ENCODE measurements at regions not wholly inside any gene's neighbourhood (a gene's known extent, or its start where the extent isn't known, plus 50 kb on each side); places are given as distances from the start of the nearest gene placed in this dataset.

DNA sequence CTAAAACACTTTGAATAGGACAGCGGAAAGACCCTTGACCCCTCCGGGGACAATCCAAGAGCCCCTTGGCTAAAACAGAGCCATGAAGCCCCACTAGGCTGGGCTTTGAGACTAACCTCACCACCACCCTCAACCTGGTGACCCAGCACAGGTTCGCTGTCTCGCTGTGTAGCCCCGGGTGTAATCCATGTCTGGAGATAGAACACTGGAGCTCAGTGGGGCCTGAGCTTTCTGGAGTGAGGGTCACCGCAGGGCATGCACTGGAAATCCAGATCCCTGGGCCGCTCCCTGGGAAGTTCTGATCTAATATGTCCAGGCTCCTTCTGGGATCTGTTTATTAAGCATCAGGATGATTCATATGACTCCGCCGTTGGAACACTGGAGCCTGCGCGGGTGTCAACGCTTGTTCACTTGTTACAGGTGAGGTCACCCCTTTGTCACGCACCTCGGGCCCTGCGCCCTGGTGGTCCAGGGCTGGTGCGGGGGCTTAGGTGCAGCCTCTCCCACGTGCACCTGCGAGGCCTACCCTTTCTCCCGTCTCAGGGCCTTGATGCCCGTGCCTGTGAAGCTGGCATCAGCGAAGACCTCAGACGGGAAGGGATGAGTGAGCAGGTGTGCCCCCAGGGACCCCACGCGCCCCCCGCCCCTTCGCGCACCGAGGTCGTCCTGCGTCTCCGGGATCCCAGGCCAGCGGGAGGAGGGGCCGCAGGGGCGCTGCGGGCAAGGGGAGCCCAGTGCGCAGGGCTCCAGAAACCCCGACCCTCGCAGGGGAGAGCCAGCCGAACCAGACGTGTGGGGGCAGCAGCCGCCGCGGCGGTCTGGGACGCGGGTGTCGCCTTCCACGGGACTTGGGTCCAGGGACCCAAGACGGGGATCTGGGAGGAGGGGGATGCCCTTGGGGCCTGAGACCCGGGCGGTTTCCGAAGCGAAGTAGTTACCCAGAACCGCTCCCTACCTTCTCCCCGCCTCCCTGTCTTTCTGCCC is 224.1 kb upstream of the FOXF1 start:
- no peaks in the 10 kb centered on the region for H3K79me2 ChIP-seq (ENCODE audit: low read length)
- no peak overlapping the region for H3K9ac ChIP-seq (ENCODE audit: low read length)
- H3K27me3 ChIP-seq (replicated peaks; ENCODE audit: insufficient read depth, low read length): peaks cover 58% of the 10 kb centered on the region
- no peak for TF ChIP-seq EZH2phosphoT487 (IDR thresholded peaks at IDR 0.05; ENCODE audit: low read length)
- TF ChIP-seq CTCF (IDR thresholded peaks at IDR 0.05; ENCODE audit: low read length): no peak
- TF ChIP-seq EZH2 (optimal IDR thresholded peaks at IDR 0.05; ENCODE audit: low read depth, low read length): no peak
- no peaks in the 10 kb centered on the region for H3K4me1 ChIP-seq (ENCODE audit: low read length)
- no peaks in the 10 kb centered on the region for H3F3A ChIP-seq (ENCODE audit: insufficient read depth, low read length)
- no peak overlapping the region for H3K4me2 ChIP-seq (ENCODE audit: low read depth, low read length)
- no peaks in the 10 kb centered on the region for H3K36me3 ChIP-seq (replicated peaks; ENCODE audit: insufficient read depth, low read length)
- H3K9me2 ChIP-seq (replicated peaks; ENCODE audit: insufficient read depth, low read length): no peaks in the 10 kb centered on the region
- no peak overlapping the region for H2AFZ ChIP-seq (ENCODE audit: low read length)
- H3K9me3 ChIP-seq (replicated peaks; ENCODE audit: insufficient read depth, low read length): no peaks in the 10 kb centered on the region
- DNase-seq: no peak
- H3K4me3 ChIP-seq (ENCODE audit: low read length): no peak overlapping the region
- H4K20me1 ChIP-seq (ENCODE audit: insufficient read depth, low read length): no peaks in the 10 kb centered on the region
- H3K27ac ChIP-seq (ENCODE audit: low read length): no peak overlapping the region

DNA sequence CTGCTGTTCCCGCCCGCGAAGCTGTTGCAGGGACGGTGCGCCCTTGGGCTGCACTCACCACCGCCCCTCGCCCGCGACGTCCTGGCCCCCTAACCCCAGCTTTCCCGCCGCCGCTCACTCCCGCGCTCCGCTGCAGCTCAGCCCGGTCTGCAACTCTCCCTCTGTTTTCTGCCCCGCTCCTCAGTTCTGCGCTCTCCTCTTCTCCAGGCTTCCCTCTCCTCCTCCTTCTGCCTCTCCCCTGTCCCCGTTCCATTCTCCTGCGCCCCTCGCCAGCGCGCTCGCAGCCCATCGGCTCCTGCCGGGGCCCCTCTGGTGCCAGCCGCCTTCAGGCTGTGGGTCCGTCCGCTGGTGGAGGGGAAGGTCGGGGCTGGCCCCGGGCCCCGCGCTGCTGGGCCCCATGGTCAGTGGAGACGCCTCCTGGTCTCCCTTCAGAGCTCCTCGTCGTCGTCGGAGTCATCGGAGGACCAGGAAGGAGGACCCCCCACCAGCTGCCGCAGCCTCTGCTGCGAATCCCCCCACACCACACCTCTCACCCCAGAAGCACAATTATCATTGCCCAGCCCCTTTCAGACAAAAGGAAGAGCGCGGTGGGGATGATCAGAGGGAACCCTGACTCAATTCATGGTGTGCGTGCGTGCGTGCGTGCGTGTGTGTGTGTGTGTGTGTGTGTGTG is 223.2 kb upstream of the FOXF1 start:
- Histone ChIP-seq H3K4me2 (ENCODE audit: low read depth, low read length) (no peak overlapping the region), H4K20me1 (ENCODE audit: insufficient read depth, low read length) (no peaks in the 10 kb centered on the region), H3K4me1 (ENCODE audit: low read length) (no peaks in the 10 kb centered on the region), H2AFZ (ENCODE audit: low read length) (no peak overlapping the region), H3K9me2 (replicated peaks; ENCODE audit: insufficient read depth, low read length) (no peaks in the 10 kb centered on the region), H3K27me3 (replicated peaks; ENCODE audit: insufficient read depth, low read length) (peaks cover 64% of the 10 kb centered on the region), H3K4me3 (ENCODE audit: low read length) (no peak overlapping the region), H3F3A (ENCODE audit: insufficient read depth, low read length) (no peaks in the 10 kb centered on the region), H3K27ac (ENCODE audit: low read length) (no peak overlapping the region), H3K79me2 (ENCODE audit: low read length) (no peaks in the 10 kb centered on the region), H3K9me3 (replicated peaks; ENCODE audit: insufficient read depth, low read length) (no peaks in the 10 kb centered on the region), H3K36me3 (replicated peaks; ENCODE audit: insufficient read depth, low read length) (no peaks in the 10 kb centered on the region), H3K9ac (ENCODE audit: low read length) (no peak overlapping the region)
- TF ChIP-seq EZH2 (optimal IDR thresholded peaks at IDR 0.05; ENCODE audit: low read depth, low read length): no peak
- TF ChIP-seq CTCF (IDR thresholded peaks at IDR 0.05; ENCODE audit: low read length): no peak
- no peak for TF ChIP-seq EZH2phosphoT487 (IDR thresholded peaks at IDR 0.05; ENCODE audit: low read length)
- DNase-seq: no peak

GRCh38 chr16:86287664-86288201 is 222.6 kb upstream of the FOXF1 start:
- Histone ChIP-seq H2AFZ (ENCODE audit: low read length) (no peak overlapping the region), H3K4me2 (ENCODE audit: low read depth, low read length) (no peak overlapping the region), H4K20me1 (ENCODE audit: insufficient read depth, low read length) (no peaks in the 10 kb centered on the region), H3K4me1 (ENCODE audit: low read length) (no peaks in the 10 kb centered on the region), H3K9ac (ENCODE audit: low read length) (no peak overlapping the region), H3K9me3 (replicated peaks; ENCODE audit: insufficient read depth, low read length) (no peaks in the 10 kb centered on the region), H3K36me3 (replicated peaks; ENCODE audit: insufficient read depth, low read length) (no peaks in the 10 kb centered on the region), H3K79me2 (ENCODE audit: low read length) (no peaks in the 10 kb centered on the region), H3K4me3 (ENCODE audit: low read length) (no peak overlapping the region), H3K27ac (ENCODE audit: low read length) (no peak overlapping the region), H3K27me3 (replicated peaks; ENCODE audit: insufficient read depth, low read length) (peaks cover 63% of the 10 kb centered on the region), H3K9me2 (replicated peaks; ENCODE audit: insufficient read depth, low read length) (no peaks in the 10 kb centered on the region), H3F3A (ENCODE audit: insufficient read depth, low read length) (no peaks in the 10 kb centered on the region)
- TF ChIP-seq EZH2phosphoT487 (IDR thresholded peaks at IDR 0.05; ENCODE audit: low read length) (no peak), EZH2 (optimal IDR thresholded peaks at IDR 0.05; ENCODE audit: low read depth, low read length) (no peak), CTCF (IDR thresholded peaks at IDR 0.05; ENCODE audit: low read length) (no peak)
- DNase-seq: no peak
